ENCODE measurements at regions not wholly inside any gene's neighbourhood (a gene's known extent, or its start where the extent isn't known, plus 50 kb on each side); places are given as distances from the start of the nearest gene placed in this dataset.

DNA sequence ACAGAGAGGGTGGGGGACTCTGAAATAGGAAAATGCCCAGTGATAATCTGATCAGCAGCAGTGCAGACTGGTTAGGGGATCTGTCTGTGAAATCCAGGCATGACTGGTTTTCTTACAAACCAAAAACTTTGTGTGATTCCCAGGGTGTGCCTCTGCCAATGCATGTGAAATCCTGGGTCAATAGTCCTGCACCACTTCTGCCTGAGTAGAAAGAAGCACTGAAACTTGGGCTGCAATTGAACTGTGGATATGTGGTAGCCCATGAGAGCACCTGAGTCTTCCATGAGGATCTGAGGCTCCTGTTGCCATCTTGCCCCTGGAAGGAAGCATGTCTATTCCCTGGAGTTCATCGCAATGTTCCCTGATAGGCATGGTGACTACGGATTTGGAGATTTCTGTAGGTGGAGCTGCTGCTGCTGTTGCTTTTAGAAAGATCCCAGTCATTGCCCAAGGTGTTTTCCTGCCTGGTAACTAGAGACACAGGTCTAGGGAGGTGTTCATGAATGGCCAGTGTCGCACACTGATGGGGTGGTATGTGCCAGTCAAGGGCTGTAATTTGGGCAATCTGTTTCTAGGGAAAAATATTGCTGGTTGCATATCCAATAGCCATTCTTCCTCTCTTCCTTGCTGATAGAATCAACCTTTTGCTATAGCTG, 146.7 kb downstream of the CARTPT start:
- no peak for DNase-seq

DNA sequence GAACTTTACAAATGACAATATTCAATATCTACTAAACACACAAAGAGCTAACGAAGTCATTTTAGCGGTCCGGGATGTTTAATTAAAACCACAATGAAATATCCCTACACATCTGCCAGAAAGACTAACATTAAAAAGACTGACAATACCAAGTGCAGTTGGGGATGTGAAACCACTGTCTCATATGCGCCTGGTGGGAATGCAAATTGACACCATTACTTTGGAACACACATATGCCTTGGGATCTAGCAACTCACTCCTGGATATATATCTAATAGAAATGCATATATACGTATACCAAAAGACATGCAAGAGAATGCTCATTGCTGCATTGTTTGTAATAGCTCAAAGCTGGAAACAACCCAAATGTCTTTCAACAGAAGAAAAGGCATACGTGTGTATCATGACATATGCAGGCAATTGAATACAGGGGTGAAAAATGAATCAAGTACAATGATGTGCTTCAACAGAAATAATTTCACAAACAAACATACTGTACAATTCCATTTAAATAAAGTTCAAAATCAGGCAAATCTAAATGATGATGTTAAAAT, 153.3 kb downstream of the CARTPT start:
- no peak for DNase-seq

- no peak for DNase-seq
Measured at GRCh38 chr5:71873191-71873591, 154.1 kb downstream of the CARTPT start.

- DNase-seq, result no peak
Measured at GRCh38 chr5:71874521-71874920, 155.4 kb downstream of the CARTPT start.

DNA sequence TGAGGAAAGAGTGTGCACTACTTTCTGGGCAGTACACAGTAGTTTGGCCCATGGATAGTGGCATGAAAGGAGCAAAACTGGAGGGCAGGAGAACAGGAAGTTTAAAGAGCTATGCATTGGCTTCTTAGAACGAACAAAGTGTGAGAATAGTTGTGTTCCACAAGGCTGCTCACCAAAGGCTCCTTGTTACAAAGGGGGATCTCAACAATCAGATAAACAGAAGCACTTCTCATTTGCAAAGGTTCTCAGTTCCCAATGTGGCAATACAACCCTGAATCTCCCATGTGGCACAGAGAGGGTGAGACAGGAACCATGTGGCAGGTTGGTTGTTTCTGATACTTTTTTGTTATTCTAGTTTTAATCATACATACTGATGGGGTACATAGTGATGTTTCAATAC, 158.4 kb downstream of the CARTPT start:
- no peak for DNase-seq

DNA sequence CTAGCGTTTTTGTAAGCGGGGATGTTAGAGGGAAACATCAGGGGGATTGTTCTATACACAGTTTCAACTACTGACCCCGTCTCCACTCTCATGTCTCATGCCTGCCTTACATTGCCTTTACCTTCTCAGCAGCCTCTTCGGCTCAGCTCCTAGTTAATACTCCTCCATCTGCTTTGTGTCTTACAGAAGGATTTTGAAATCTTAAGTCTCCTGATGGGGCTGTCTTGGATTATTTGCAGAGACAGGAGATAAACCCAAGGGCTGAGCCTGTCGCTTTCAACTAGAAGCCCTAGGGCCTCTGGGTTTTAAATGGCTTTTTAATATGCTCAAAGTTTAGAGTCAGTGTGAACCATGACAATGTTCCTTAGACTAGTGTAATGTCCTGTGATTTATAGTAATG, 161.5 kb downstream of the CARTPT start:
- DNase-seq, result no peak

- no peak for DNase-seq
Measured at GRCh38 chr5:71882826-71883741, 164.0 kb downstream of the CARTPT start.

DNA sequence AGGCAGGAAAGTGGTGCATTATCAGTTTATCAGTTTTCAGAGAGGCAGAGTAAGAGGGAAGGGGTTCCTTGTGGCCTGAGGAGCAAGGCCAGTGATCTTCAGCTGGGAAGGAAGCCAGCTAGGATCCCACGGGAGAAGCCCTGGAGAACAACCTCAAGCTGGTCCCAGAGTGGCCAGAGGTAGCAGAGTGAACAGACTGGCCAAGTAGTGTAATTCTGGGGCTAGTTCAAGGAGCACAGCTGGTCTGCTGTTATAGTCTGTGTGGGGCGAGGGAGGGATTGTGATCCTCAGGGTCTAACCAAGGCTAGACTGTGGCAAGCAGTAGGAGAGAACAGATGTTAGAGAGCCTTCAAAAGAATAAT, 164.6 kb downstream of the CARTPT start:
- no peak for DNase-seq

DNA sequence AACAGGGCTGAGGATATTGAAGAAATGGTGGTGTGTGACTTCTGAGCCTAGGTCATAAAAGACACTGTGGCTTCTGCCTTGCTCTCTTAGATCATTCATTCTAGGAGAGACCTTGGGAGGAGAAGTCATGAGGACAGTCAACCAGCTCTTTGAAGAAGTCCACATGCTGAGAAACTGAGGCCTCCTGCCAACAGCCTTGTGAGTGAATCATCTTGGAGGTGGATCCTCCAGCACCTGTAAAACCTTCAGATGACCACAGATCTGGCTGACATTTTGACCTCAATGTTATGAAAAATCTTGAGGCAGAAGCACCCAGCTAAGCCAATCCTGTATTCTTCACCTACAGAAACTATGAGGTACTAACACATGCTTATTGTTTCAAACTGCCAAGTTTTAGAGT, 165.9 kb downstream of the CARTPT start:
- no peak for DNase-seq

GRCh38 chr5:71886406-71886805, 167.3 kb downstream of the CARTPT start:
- no peak for DNase-seq

DNA sequence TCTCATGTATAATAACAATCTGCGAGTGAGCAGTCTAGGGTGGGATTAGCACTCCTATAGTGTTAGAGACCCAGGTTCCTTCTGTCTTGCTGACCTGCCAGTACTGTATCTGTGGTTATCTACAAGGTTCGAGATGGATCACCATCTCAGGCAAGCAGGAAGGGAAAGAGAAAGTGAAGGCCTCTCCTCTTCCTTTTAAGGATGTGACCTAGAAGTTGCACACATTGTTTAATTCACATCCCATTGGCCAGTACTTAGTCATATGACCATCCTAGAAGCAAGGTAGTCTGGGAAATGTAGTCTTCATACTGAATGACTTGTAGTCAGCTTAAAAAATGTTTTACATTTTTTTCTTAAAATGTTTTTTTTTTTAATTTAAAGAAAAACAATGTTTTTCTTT, 168.6 kb downstream of the CARTPT start:
- DNase-seq, result no peak

- DNase-seq, result no peak
Measured at GRCh38 chr5:71891406-71891805, 172.3 kb downstream of the CARTPT start.

DNA sequence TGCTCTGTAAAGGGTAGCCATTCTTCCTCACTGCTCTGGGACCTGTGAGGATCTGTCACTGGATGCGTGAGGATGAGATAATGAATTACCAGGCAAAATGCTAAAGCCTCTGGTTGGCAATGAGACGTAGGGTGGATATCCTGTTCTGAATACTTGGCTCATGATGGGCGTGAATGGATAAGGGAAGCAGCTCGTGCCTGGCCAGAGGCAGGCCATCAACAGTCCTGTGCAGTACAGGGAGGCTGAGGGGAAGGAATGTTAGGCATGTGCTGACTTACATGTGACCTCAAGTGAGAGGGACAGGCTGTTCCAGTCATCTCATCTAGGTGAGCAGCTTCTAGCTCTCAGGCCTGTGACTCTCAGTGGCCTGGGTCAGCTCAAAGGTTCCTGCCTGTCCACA, 172.8 kb downstream of the CARTPT start:
- DNase-seq, result no peak

DNA sequence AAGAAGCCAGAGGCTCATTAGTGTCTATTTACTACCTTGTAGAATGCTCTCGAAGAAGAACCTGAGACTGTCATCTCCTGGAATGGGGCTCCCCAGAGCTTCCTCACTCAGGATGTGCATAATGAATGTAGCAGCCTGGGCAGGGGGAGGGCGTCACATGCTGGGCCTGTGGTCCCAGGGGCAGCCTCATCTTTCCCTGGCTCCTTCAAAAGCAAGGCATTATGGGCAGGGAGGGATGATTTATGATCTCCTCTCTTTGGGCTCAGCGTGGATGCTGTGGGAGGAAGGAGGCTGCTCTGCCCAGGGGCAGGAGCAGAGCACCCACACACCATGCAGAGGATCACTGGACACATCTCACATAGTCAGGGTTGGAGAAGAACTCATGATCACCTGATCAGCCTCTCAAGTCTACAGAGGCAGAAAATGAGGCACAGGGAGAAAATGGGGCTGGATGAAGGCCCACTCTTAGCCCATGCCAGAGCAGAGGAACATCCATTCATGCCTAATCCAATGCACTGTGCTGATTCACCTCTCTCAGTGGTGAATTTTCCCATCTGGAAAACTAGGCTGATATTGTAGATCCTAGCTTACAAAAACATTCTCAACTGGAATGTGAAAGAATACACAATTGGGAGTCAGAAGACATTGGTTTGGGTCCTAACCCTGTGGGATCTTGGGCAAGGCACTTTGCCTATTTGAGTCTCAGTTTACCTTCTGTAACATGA, 173.7 kb downstream of the CARTPT start:
- DNase-seq, result no peak

- DNase-seq, result no peak
Measured at GRCh38 chr5:71893451-71893850, 174.4 kb downstream of the CARTPT start.

- no peak for DNase-seq
Measured at GRCh38 chr5:71894091-71894490, 175.0 kb downstream of the CARTPT start.

DNA sequence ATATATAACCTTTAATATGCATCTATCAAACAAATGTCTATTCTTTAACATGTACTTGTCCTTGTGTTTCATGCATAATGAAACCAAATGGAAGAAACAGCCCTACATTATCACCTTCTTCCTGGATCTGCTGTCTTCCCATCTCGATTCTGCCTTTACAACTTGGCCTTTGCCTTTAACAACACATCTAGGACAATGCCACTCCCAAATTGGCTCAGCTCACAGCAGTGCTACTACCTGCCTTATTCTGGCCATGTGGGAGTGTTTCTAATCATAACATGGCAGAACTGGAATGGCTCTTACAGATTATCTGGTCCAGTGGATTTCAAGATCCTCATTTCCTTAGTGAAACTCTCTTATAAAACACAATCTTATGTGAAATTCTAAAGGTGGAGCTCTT, 176.5 kb downstream of the CARTPT start:
- no peak for DNase-seq

DNA sequence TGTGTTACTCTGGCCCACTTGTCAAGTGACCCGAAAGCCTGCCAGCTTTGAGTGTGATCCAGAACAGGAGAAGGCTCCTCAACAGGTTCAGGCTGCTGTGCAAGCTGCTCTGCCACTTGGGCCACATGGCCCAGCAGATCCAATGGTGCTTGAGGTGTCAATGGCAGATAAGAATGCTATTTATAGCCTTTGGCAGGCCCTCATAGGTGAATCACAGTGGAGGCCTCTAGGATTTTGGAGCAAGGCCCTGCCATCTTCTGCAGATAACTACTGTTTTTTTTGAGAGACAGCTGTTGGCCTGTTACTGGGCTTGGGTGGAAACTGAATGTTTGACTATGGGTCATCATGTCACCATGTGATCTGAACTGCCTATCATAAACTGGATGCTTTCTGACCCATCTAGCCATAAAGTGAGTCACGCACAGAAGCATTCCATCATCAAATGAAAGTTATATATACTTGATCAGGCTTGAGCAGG, 180.8 kb downstream of the CARTPT start:
- no peak for DNase-seq

DNA sequence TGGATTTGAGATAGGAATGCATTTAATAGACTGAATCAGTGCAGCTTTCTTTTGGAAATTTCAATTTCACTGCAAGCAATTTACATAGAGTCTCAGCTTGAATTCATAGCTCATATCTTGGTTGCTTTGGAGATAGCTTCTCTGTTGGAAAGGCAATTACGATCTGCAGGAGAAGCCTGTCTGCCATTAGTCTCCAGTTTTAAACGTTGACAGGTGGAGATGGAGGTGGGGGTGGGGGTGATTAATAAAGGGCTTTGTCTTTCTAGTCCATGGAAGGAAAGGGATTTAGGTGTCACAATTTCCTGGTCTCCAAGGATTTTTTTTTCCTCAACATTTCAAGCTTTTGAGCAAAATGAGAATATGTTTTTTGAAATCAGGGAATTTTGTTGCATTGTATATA, 184.7 kb downstream of the CARTPT start:
- no peak for DNase-seq

GRCh38 chr5:71904852-71905251, 185.8 kb downstream of the CARTPT start:
- no peak for DNase-seq

GRCh38 chr5:71905834-71906711, 187.0 kb downstream of the CARTPT start:
- DNase-seq, result no peak

GRCh38 chr5:71907001-71907588, 188.0 kb downstream of the CARTPT start:
- no peak for DNase-seq

All from T1000 (cell line).